ENCODE measurements at regions not wholly inside any gene's neighbourhood (a gene's known extent, or its start where the extent isn't known, plus 50 kb on each side); places are given as distances from the start of the nearest gene placed in this dataset.
"Not testable (repeated sequence)": the region's sequence is repeated elsewhere in the genome, so short reads cannot be mapped to it uniquely, and the experiment has no call there.

- H3K27me3 ChIP-seq (ENCODE audit: low read depth), result no peaks in the 10 kb centered on the region
- intact Hi-C loops (cut with micrococcal nuclease), result no loop called here
- H3K36me3 ChIP-seq, result no peaks in the 10 kb centered on the region
These were observed 257.9 kb downstream of the OSR1 start for GRCh38 chr2:19100570-19100969.

GRCh38 chr2:19099181-19099580, 259.2 kb downstream of the OSR1 start:
- Histone ChIP-seq H3K27me3 (ENCODE audit: low read depth) (no peaks in the 10 kb centered on the region), H3K36me3 (no peaks in the 10 kb centered on the region), H3K27ac (replicated peaks) (no peak overlapping the region), H3K4me3 (no peak overlapping the region), H3K9me3 (replicated peaks) (peaks cover 8% of the 10 kb centered on the region), H3K4me1 (no peaks in the 10 kb centered on the region)
- TF ChIP-seq CTCF (IDR thresholded peaks at IDR 0.05; ENCODE audit: borderline replicate concordance), result no peak
- DNase-seq, result no peak
- intact Hi-C loops (cut with micrococcal nuclease), result no loop called here

More at GRCh38 chr2:19100570-19100969, 257.9 kb downstream of the OSR1 start:
- H3K9me3 ChIP-seq (replicated peaks), result no peaks in the 10 kb centered on the region
- no peaks in the 10 kb centered on the region for H3K4me1 ChIP-seq
- no peak overlapping the region for H3K4me3 ChIP-seq
- no peak overlapping the region for H3K27ac ChIP-seq (replicated peaks)
- no peak for TF ChIP-seq CTCF (IDR thresholded peaks at IDR 0.05; ENCODE audit: borderline replicate concordance)
- DNase-seq, result no peak

GRCh38 chr2:19098467-19099160, 259.8 kb downstream of the OSR1 start:
- Histone ChIP-seq H3K4me1 (no peaks in the 10 kb centered on the region), H3K9me3 (replicated peaks) (peaks cover 8% of the 10 kb centered on the region), H3K27me3 (ENCODE audit: low read depth) (no peaks in the 10 kb centered on the region), H3K4me3 (no peak overlapping the region), H3K27ac (replicated peaks) (no peak overlapping the region), H3K36me3 (no peaks in the 10 kb centered on the region)
- intact Hi-C loops (cut with micrococcal nuclease), result no loop called here
- TF ChIP-seq CTCF (IDR thresholded peaks at IDR 0.05; ENCODE audit: borderline replicate concordance), result no peak
- no peak for DNase-seq

GRCh38 chr2:19089476-19089875, 268.9 kb downstream of the OSR1 start:
- intact Hi-C loops (cut with micrococcal nuclease); H3K4me1 ChIP-seq; H3K36me3 ChIP-seq; H3K27me3 ChIP-seq (ENCODE audit: low read depth); DNase-seq; H3K27ac ChIP-seq (replicated peaks); H3K9me3 ChIP-seq (replicated peaks); H3K4me3 ChIP-seq: not testable (repeated sequence)

GRCh38 chr2:19086231-19086651, 272.2 kb downstream of the OSR1 start:
- TF ChIP-seq CTCF (IDR thresholded peaks at IDR 0.05; ENCODE audit: borderline replicate concordance), result no peak
- Histone ChIP-seq H3K4me3 (no peak overlapping the region), H3K27me3 (ENCODE audit: low read depth) (no peaks in the 10 kb centered on the region), H3K4me1 (no peaks in the 10 kb centered on the region), H3K9me3 (replicated peaks) (no peaks in the 10 kb centered on the region), H3K36me3 (no peaks in the 10 kb centered on the region), H3K27ac (replicated peaks) (no peak overlapping the region)
- intact Hi-C loops (cut with micrococcal nuclease), result no loop called here
- DNase-seq, result no peak

GRCh38 chr2:19078709-19079108, 279.7 kb downstream of the OSR1 start:
- H3K4me1 ChIP-seq, result no peaks in the 10 kb centered on the region
- H3K27ac ChIP-seq (replicated peaks), result no peak overlapping the region
- H3K27me3 ChIP-seq (ENCODE audit: low read depth), result no peaks in the 10 kb centered on the region
- no peaks in the 10 kb centered on the region for H3K9me3 ChIP-seq (replicated peaks)
- H3K4me3 ChIP-seq, result no peak overlapping the region
- no peaks in the 10 kb centered on the region for H3K36me3 ChIP-seq
- no peak for TF ChIP-seq CTCF (IDR thresholded peaks at IDR 0.05; ENCODE audit: borderline replicate concordance)
- DNase-seq, result no peak
- intact Hi-C loops (cut with micrococcal nuclease), result no loop called here
